Liver (tissue), 3 donors: ENCODE measurements at regions not wholly inside any gene's neighbourhood (a gene's known extent, or its start where the extent isn't known, plus 50 kb on each side); places are given as distances from the start of the nearest gene placed in this dataset.

Experiments used
- CTCF ChIP-seq: fragments of 150-350 bp; IDR thresholded peaks from 2 replicates; pipeline ENCODE4 v1.5.1; 2017; ENCODE audit warnings: improper control_type of control experiment, low read depth, low read length; ENCODE audit not compliant: missing input control
- MAX ChIP-seq: IDR thresholded peaks from 2 replicates; pipeline ENCODE4 v1.6.1; 2016; ENCODE audit warnings: antibody characterized with exemption
- RAD21 ChIP-seq, 2 donors: IDR thresholded peaks; 2 replicates each; pipeline ENCODE4 v1.6.1; 2016; ENCODE audit warnings: antibody characterized with exemption in 2 of 2, mild to moderate bottlenecking in 2 of 2
- RXRA ChIP-seq, 2 donors: IDR thresholded peaks; 2 replicates each; pipeline ENCODE4 v1.6.1; 2017 to 2018; ENCODE audit warnings: antibody characterized with exemption in 2 of 2, mild to moderate bottlenecking in 1 of 2
- donor health status: healthy.
- donor health status: healthy.

- TF ChIP-seq RAD21 (IDR thresholded peaks at IDR 0.05) (no peak), CTCF (no peak), RXRA (IDR thresholded peaks at IDR 0.05) (no peak), MAX (no peak)
These were observed 65.1 kb upstream of the RPRM start for GRCh38 chr2:153543635-153544071.
